ENCODE measurements at regions not wholly inside any gene's neighbourhood (a gene's known extent, or its start where the extent isn't known, plus 50 kb on each side); places are given as distances from the start of the nearest gene placed in this dataset.

GRCh38 chr14:65339866-65340265 lies 72.7 kb upstream of the FUT8 start:
- TF ChIP-seq CTCF (IDR thresholded peaks at IDR 0.05; ENCODE audit: low read depth, low read length): no peak
- TF ChIP-seq POLR2A (IDR thresholded peaks at IDR 0.05; ENCODE audit: extremely low read depth, insufficient read length): no peak
- no peak for TF ChIP-seq MAX (IDR thresholded peaks at IDR 0.05; ENCODE audit: low read depth, low read length)
- TF ChIP-seq MYC (IDR thresholded peaks at IDR 0.05; ENCODE audit: low read depth, low read length): no peak

All from NB4 (cell line).